ENCODE measurements at regions not wholly inside any gene's neighbourhood (a gene's known extent, or its start where the extent isn't known, plus 50 kb on each side); places are given as distances from the start of the nearest gene placed in this dataset.

DNA sequence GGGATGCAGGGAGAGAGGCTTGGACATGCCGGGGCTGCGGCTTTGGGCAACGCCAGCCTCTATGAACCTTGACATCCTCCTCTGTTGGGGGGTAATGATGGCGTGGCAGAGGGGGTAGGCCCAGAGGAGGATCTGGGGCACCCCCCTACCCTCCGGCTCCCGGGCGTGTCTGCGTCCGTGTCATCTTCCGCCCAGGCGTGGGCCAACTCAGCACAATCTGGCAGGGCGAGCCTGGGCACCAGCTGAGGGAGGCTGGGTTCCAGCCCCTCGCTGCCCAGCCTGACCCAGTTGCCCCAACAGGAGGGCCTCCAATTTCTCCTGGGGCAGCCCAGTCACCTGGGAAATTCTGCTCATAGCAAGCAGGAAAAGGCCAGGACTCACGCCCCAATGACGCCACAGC, 62.9 kb upstream of the IL17B start:
- no peak for DNase-seq
- Mint-ChIP-seq H3K9me3 (no peaks in the 10 kb centered on the region), H3K4me3 (no peak overlapping the region), H3K4me1 (ENCODE audit: low read depth) (peaks cover 23% of the 10 kb centered on the region), H3K27me3 (no peaks in the 10 kb centered on the region), H3K27ac (no peak overlapping the region), H3K36me3 (no peaks in the 10 kb centered on the region)
- ChIA-PET CTCF (interaction anchor here (0.6 to 3.5 kb wide), 26 partner anchors 9 to 177 kb away, joined by 3 to 38 read pairs (median 4); partner anchors contain the start of gene CSNK1A1), POLR2A (interaction anchor here (0.6 kb wide), 1 partner anchor 12 kb away, joined by 3 read pairs; no protein-coding TSS in a partner anchor)
- intact Hi-C loops (cut with micrococcal nuclease), result loop anchor here (1.0 to 2.0 kb wide), 2 partner anchors 122 to 177 kb away; no protein-coding TSS in a partner anchor

DNA sequence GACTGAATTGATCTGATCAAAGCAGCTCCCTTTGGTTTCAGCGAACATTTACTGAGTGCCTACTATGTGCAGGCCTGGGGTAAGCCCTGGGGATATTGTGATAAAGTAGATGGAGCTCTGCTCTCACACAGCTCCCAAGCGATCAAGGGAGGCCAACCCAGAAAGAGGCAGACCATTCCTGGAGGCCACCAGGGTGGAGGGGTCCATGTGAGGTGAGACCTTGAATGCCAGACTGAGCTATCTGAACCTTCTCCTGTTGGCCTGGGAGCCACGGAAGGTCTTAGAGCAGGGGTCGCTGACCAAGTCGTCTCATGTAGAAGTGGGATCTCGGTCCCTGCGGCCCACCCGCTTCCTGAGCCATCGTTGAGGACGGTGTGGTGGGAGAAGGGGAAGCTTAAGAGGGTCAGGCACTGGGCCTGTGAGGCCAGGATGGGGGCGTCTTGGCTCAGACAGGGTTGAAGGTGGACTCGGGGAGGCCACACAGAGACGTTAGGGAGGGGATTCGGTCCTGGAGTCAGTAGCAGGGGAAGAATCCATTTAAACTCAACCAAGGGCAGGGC, 62.2 kb upstream of the IL17B start:
- Mint-ChIP-seq H3K27me3 (no peaks in the 10 kb centered on the region), H3K36me3 (no peaks in the 10 kb centered on the region), H3K4me1 (ENCODE audit: low read depth) (peaks cover 23% of the 10 kb centered on the region), H3K27ac (no peak overlapping the region), H3K9me3 (no peaks in the 10 kb centered on the region), H3K4me3 (no peak overlapping the region)
- intact Hi-C loops (cut with micrococcal nuclease), result no loop called here
- no peak for DNase-seq
- CTCF ChIA-PET, result interaction anchor here (0.6 to 3.5 kb wide), 17 partner anchors 8 to 300 kb away, joined by 3 to 38 read pairs (median 4); partner anchors contain the start of genes ABLIM3, ARHGEF37 and CSNK1A1
- POLR2A ChIA-PET, result interaction anchor here (0.6 to 0.8 kb wide), 2 partner anchors 12 to 109 kb away, joined by 3 to 5 read pairs; no protein-coding TSS in a partner anchor

DNA sequence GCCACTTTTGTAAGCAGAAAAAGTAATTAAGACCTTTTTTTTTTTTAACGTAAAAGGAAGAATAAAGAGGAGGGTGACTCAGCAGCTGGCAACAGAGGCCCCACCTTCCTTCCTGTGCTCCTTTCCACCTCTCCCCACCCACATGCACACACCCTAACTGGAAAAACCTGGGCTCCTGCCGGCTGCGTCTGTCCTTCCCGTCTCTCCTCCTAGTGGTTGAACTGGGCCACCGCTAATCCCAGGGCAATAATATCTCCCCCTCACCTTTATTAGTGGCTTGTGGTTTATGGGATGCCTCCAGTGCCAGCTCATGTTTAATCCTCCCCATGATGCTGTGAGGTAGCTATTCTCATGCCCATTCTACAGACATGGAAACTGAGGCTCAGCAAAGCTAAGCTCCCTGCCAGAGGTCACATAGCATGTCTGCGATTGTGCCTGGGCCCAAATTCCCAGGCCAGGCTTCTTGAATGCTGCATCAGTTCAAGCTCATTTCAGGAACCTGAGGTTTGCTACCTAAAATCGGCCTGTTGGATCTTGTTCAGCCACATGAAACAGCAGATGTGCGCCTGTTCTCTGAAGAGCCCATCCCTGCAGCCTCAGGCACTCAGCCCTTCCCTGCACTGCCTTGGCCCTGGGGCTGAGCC, 60.9 kb upstream of the IL17B start:
- Mint-ChIP-seq H3K36me3 (no peaks in the 10 kb centered on the region), H3K4me1 (ENCODE audit: low read depth) (peaks cover 23% of the 10 kb centered on the region), H3K27ac (peak overlapping the region; percentile 26), H3K4me3 (no peak overlapping the region), H3K27me3 (no peaks in the 10 kb centered on the region), H3K9me3 (no peaks in the 10 kb centered on the region)
- CTCF ChIA-PET, result interaction anchor here (0.6 to 2.8 kb wide), 12 partner anchors 8 to 595 kb away, joined by 3 to 19 read pairs (median 3); partner anchors contain the start of genes ARHGEF37 and CSNK1A1
- peak; percentile 48 for DNase-seq
- intact Hi-C loops (cut with micrococcal nuclease), result no loop called here
- POLR2A ChIA-PET, result interaction anchor here (0.6 to 1.2 kb wide), 2 partner anchors 102 to 111 kb away, joined by 5 to 10 read pairs; partner anchors contain the start of gene CSNK1A1

DNA sequence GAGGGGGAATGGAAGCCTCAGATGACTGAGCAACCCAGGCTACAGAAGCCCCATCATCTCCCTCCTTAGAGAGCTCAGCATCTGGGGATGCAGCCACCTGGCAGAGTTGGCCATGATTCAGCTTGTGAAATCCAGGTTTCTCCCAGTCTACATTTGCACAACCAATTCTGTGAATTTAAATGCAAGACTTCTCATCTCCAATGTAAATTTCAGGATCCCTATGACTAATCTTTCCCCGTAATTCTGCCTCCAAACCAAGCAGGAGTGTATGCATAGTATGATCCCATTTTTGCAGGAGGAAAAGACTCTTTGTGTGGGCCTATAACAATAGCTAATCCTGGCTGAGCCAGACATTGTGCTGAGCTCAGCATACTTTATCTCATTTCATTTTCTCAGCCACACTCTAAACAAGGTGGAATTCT, 59.6 kb upstream of the IL17B start:
- POLR2A ChIA-PET, result no interaction called here
- CTCF ChIA-PET, result interaction anchor here (0.7 to 2.8 kb wide), 5 partner anchors 9 to 126 kb away, joined by 3 to 19 read pairs (median 7); no protein-coding TSS in a partner anchor

DNA sequence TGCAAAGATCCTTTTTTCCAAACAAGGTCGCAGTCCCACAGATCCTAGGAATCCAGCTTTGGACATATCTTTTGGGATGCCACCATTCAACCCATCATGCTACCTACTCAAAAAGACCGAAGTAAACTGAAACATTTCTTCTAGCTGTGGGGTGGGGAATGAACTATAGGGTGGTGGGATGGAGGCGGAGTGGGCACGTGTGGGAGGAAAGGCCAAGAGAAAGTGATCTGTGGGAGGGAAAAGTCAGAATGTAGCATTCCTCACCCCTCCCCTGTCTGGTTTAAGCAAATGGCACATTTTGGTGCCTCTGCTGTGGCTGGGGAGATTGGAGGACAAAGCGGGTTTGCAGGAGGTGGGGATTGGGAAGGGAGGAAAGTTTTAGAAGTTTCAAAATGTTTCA, 59.2 kb upstream of the IL17B start:
- intact Hi-C loops (cut with micrococcal nuclease), result no loop called here
- no peak overlapping the region for H3K27ac Mint-ChIP-seq
- no peaks in the 10 kb centered on the region for H3K27me3 Mint-ChIP-seq
- no peak overlapping the region for H3K4me3 Mint-ChIP-seq
- no peaks in the 10 kb centered on the region for H3K9me3 Mint-ChIP-seq
- DNase-seq, result no peak
- no peaks in the 10 kb centered on the region for H3K36me3 Mint-ChIP-seq
- H3K4me1 Mint-ChIP-seq (ENCODE audit: low read depth), result peaks cover 23% of the 10 kb centered on the region
- ChIA-PET CTCF (interaction anchor here (0.7 to 2.8 kb wide), 5 partner anchors 10 to 126 kb away, joined by 3 to 19 read pairs (median 7); no protein-coding TSS in a partner anchor), POLR2A (no interaction called here)

More for the DNA sequence above, 59.6 kb upstream of the IL17B start:
- intact Hi-C loops (cut with micrococcal nuclease), result no loop called here
- H3K27ac Mint-ChIP-seq, result no peak overlapping the region
- H3K27me3 Mint-ChIP-seq, result no peaks in the 10 kb centered on the region
- DNase-seq, result peak; percentile 46
- no peak overlapping the region for H3K4me3 Mint-ChIP-seq
- no peaks in the 10 kb centered on the region for H3K9me3 Mint-ChIP-seq
- peaks cover 23% of the 10 kb centered on the region for H3K4me1 Mint-ChIP-seq (ENCODE audit: low read depth)
- no peaks in the 10 kb centered on the region for H3K36me3 Mint-ChIP-seq

DNA sequence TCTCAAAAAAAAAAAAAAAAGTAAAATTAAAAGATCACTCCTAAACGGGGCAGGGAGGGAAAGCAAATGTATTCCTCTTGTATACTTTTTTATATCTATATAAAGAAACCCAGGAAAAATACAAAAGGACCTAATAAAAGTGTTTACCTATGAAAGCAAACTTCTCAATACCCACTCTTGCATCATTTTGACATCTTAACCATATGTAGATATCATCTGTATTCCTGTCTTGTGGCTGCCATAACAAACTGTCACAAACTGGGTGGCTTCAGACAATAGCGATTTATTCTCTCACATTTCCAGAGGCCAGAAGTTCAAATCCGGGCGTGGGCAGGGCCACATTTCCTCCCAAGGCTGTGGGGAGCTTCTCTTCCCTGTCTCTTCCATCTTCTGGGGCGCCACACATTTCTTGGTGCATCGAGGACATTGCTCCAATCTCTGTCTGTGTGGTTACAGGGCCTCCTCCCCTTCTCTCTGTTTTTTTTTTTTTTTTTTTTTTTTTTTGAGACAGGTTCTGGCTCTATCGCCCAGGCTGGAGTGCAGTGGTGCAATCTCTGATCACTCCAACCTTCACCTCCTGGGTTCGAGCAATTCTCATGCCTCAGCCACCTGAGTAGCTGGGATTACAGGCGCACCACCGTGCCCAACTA, 58.4 kb upstream of the IL17B start:
- intact Hi-C loops (cut with micrococcal nuclease), result no loop called here
- CTCF ChIA-PET, result interaction anchor here (1.4 to 2.8 kb wide), 3 partner anchors 120 to 127 kb away, joined by 5 to 19 read pairs (median 10); no protein-coding TSS in a partner anchor
- H3K27me3 Mint-ChIP-seq, result no peaks in the 10 kb centered on the region

DNA sequence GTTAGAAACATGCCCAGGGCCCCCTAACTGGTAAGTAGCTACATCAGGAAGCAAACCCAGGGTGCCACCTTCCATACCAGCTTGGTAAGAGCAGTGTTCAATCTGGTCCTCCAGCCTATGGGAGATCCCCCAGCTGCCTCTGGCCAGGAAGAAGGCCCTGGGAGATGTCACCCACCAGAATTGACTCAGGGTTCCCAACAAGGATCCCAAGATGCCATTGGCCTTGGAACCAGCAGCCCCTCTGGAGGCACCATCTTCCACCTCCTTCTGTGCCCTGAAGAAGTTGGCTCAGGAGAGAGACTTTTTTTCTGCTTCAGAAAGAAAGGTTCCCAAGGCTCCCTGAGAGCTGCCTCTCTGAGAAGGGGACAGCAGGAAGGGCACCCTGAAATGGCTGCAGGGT, 56.6 kb upstream of the IL17B start:
- intact Hi-C loops (cut with micrococcal nuclease), result loop anchor here (2.0 kb wide), 1 partner anchor 129 kb away; no protein-coding TSS in a partner anchor
- Mint-ChIP-seq H3K4me1 (ENCODE audit: low read depth) (peaks cover 21% of the 10 kb centered on the region), H3K27me3 (no peaks in the 10 kb centered on the region), H3K4me3 (no peak overlapping the region), H3K27ac (no peak overlapping the region), H3K36me3 (no peaks in the 10 kb centered on the region), H3K9me3 (no peaks in the 10 kb centered on the region)
- DNase-seq, result no peak
- ChIA-PET CTCF (interaction anchor here (0.6 to 5.8 kb wide), 14 partner anchors 10 to 182 kb away, joined by 3 to 57 read pairs (median 7); no protein-coding TSS in a partner anchor), POLR2A (no interaction called here)

More for the DNA sequence above, 58.4 kb upstream of the IL17B start:
- Mint-ChIP-seq H3K4me1 (ENCODE audit: low read depth) (peaks cover 23% of the 10 kb centered on the region), H3K36me3 (no peaks in the 10 kb centered on the region), H3K9me3 (no peaks in the 10 kb centered on the region), H3K27ac (no peak overlapping the region), H3K4me3 (no peak overlapping the region)
- POLR2A ChIA-PET, result no interaction called here
- no peak for DNase-seq

DNA sequence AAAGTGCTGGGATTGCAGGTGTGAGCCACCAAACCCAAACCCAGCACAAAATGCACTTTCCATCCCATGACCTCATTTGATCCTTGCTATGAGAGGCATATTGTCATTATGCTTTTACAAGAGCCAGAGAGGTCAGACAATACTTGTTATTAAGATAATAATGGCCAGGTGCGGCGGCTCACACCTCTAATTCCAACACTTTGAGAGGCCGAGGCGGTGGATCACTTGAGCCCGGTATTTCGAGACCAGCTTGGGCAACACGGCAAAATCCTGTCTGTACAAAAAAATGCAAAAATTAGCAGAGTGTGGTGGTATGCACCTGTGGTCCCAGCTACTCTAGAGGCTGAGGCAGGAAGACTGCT, 55.9 kb upstream of the IL17B start:
- no peak overlapping the region for H3K4me3 Mint-ChIP-seq
- H3K4me1 Mint-ChIP-seq (ENCODE audit: low read depth), result peaks cover 16% of the 10 kb centered on the region
- CTCF ChIA-PET, result interaction anchor here (0.7 to 5.8 kb wide), 26 partner anchors 10 to 183 kb away, joined by 3 to 57 read pairs (median 4); no protein-coding TSS in a partner anchor
- DNase-seq, result no peak
- no peaks in the 10 kb centered on the region for H3K27me3 Mint-ChIP-seq
- POLR2A ChIA-PET, result no interaction called here
- H3K9me3 Mint-ChIP-seq, result no peaks in the 10 kb centered on the region
- no peak overlapping the region for H3K27ac Mint-ChIP-seq
- intact Hi-C loops (cut with micrococcal nuclease), result loop anchor here (2.0 kb wide), 1 partner anchor 130 kb away; no protein-coding TSS in a partner anchor
- no peaks in the 10 kb centered on the region for H3K36me3 Mint-ChIP-seq

DNA sequence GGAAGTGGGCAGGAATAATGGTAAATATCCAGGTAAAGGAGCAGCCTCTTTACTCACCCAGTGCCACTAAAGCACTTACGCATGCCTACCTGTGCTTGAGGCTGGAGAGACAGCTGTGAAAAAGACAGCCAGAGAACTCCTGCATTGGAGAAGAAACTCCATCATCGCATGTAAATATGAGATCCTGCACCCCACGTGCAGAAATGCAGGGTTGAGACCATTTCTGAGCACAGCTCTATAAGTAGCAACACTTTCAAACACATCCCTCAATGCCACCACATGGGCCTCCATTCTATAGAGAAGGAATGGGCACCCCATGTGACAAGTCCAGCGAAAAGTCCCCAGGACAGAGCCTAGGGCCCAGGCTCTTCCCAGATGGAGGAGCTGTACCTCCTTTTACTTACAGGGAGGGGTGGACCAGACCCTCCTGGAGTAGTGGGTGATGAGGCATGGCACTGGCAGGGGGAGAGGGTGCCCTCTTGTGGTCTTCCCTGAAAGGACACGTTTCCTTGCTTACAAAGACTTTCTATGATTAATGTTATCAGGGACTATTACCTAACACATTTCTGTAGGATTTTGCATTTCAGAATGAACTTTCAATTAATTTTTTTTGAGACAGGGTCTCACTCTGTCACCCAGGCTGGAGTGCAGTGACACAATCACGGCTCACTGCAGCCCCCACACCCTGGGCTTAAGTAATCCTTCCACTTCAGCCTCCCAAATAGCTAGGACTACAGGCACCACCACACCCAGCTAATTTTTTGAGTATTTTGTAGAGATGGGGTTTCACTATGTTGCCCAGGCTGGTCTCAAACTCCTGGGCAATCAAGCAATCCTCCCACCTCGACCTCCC, 55.3 kb upstream of the IL17B start:
- peaks cover 12% of the 10 kb centered on the region for H3K4me1 Mint-ChIP-seq (ENCODE audit: low read depth)
- POLR2A ChIA-PET, result no interaction called here

DNA sequence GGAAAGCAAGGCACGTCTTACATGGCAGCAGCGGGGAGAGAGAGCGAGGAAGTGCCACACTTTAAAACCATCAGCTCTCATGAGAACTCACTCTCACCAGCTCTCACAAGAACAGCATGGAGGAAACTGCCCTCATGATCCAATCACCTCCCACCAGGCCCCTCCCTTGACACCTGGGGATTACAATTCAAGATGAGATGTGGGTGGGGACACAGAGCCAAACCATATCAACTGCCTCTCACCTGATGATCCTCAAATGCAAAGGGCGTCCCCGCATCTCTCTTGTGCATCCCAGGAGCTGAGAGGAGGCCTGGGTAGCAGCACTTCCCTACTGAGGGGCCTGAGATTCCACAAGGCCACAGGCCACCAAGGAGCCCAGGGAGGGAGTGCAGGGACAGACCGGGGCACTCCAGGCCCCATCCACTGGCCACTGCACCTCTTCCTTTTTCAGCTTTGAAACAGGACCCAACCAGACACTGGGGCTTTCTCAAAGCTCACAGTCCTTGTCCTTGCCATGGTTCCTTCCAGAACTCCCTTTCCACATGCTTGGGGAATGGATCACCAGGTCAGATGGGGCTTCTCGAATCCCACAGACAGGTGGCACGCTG, 54.5 kb upstream of the IL17B start:
- Mint-ChIP-seq H3K4me1 (ENCODE audit: low read depth) (peaks cover 6% of the 10 kb centered on the region), H3K4me3 (no peak overlapping the region), H3K9me3 (no peaks in the 10 kb centered on the region), H3K36me3 (no peaks in the 10 kb centered on the region), H3K27me3 (no peaks in the 10 kb centered on the region), H3K27ac (no peak overlapping the region)
- POLR2A ChIA-PET, result no interaction called here
- DNase-seq, result no peak
- CTCF ChIA-PET, result interaction anchor here (0.6 to 5.8 kb wide), 29 partner anchors 8 to 172 kb away, joined by 3 to 57 read pairs (median 4); partner anchors contain the start of gene CSNK1A1
- intact Hi-C loops (cut with micrococcal nuclease), result loop anchor here (2.0 kb wide), 2 partner anchors 117 to 131 kb away; no protein-coding TSS in a partner anchor

More for the DNA sequence above, 55.3 kb upstream of the IL17B start:
- Mint-ChIP-seq H3K9me3 (no peaks in the 10 kb centered on the region), H3K4me3 (no peak overlapping the region), H3K27ac (no peak overlapping the region), H3K36me3 (no peaks in the 10 kb centered on the region), H3K27me3 (no peaks in the 10 kb centered on the region)
- peak; percentile 66 for DNase-seq
- intact Hi-C loops (cut with micrococcal nuclease), result loop anchor here (2.0 kb wide), 1 partner anchor 130 kb away; no protein-coding TSS in a partner anchor
- CTCF ChIA-PET, result interaction anchor here (0.6 to 5.8 kb wide), 35 partner anchors 9 to 184 kb away, joined by 3 to 57 read pairs (median 4); partner anchors contain the start of gene CSNK1A1
